Ovary (tissue), 3 donors: ENCODE measurements at regions not wholly inside any gene's neighbourhood (a gene's known extent, or its start where the extent isn't known, plus 50 kb on each side); places are given as distances from the start of the nearest gene placed in this dataset.
"Not testable (repeated sequence)": the region's sequence is repeated elsewhere in the genome, so short reads cannot be mapped to it uniquely, and the experiment has no call there.

Experiments
- CTCF ChIP-seq, 3 donors: fragments of 450-650 bp in 2 of 3; fragments of 200-600 bp in 1 of 3; IDR thresholded peaks; one replicate each; pipeline versions ENCODE4 v1.5.1 to v1.8.0; 2016 to 2022; ENCODE audit warnings: antibody characterized with exemption in 3 of 3, mild to moderate bottlenecking in 1 of 3
- EP300 ChIP-seq: sonication (generic); formaldehyde crosslinking; IDR thresholded peaks from one replicate; pipeline ENCODE4 v1.6.1; 2017; ENCODE audit warnings: antibody characterized with exemption
- POLR2A ChIP-seq: fragments of 450-650 bp; IDR thresholded peaks from one replicate; pipeline ENCODE4 v1.6.1; 2017; ENCODE audit warnings: antibody characterized with exemption, mild to moderate bottlenecking, moderate library complexity
- donor health status: DM: no; HTN: no; CAD: no.

- TF ChIP-seq CTCF (IDR thresholded peaks at IDR 0.05); POLR2A; EP300: not testable (repeated sequence)
Observed at GRCh38 chr12:114801381-114801780, 117.4 kb upstream of the TBX3 start.
